Lower leg skin (tissue), 3 donors: ENCODE measurements at regions not wholly inside any gene's neighbourhood (a gene's known extent, or its start where the extent isn't known, plus 50 kb on each side); places are given as distances from the start of the nearest gene placed in this dataset.

Experiments
- POLR2A ChIP-seq, 2 donors: fragments of 450-650 bp; IDR thresholded peaks; one replicate each; pipeline ENCODE4 v1.6.1; 2016 to 2017; ENCODE audit warnings: antibody characterized with exemption in 2 of 2, mild to moderate bottlenecking in 1 of 2, moderate library complexity in 1 of 2
- TF ChIP-seq, protein P1 (sequence below), 3 donors: fragments of 450-650 bp; IDR thresholded peaks; one replicate each; pipeline ENCODE4 v1.5.1; 2016; ENCODE audit warnings: antibody characterized with exemption in 3 of 3, mild to moderate bottlenecking in 3 of 3, moderate library complexity in 2 of 3

DNA sequence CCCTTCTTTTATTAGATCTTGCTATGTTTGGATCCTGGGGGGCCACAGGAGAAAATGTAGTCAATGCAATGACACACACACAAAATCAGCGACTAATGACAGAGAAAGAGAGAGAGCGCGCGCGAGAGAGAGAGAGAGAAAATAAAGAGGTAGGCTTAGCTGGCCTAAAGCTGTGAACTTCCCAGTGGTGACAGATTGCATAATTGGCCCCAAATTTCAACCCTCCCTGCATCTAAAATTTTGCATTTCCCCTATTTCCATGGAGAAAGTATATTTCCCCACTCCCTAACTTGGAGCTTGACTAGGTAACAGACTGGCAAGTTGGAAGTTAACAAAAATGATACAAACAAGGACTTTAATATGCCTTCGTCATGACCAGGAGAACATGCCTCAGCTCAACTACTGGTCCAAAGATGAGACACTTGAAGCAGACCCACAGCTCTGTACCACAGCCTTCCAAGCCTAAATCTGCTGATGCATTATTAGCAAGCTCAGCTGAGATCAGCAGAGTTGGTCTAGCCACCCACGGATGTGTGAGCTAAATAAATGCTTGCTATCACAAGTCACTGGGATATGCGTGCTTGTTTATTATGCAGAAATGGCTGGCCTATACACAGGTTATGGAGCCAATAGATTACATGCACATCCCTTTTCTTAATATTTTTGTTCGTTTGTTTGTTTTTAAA, 118.1 kb upstream of the PRDM1 start:
- TF ChIP-seq, protein P1, sequence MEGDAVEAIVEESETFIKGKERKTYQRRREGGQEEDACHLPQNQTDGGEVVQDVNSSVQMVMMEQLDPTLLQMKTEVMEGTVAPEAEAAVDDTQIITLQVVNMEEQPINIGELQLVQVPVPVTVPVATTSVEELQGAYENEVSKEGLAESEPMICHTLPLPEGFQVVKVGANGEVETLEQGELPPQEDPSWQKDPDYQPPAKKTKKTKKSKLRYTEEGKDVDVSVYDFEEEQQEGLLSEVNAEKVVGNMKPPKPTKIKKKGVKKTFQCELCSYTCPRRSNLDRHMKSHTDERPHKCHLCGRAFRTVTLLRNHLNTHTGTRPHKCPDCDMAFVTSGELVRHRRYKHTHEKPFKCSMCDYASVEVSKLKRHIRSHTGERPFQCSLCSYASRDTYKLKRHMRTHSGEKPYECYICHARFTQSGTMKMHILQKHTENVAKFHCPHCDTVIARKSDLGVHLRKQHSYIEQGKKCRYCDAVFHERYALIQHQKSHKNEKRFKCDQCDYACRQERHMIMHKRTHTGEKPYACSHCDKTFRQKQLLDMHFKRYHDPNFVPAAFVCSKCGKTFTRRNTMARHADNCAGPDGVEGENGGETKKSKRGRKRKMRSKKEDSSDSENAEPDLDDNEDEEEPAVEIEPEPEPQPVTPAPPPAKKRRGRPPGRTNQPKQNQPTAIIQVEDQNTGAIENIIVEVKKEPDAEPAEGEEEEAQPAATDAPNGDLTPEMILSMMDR (IDR thresholded peaks at IDR 0.05): no peak
- no peak for TF ChIP-seq POLR2A (IDR thresholded peaks at IDR 0.05)
